SK-N-MC (cell line): ENCODE measurements at regions not wholly inside any gene's neighbourhood (a gene's known extent, or its start where the extent isn't known, plus 50 kb on each side); places are given as distances from the start of the nearest gene placed in this dataset.

Experiments
- EZH2 ChIP-seq: fragments of 200-600 bp; sonication (generic); IDR thresholded peaks from one replicate; pipeline ENCODE4 v1.6.1; 2017; ENCODE audit warnings: antibody characterized with exemption
- FOXP2 ChIP-seq: optimal IDR thresholded peaks from 2 replicates; pipeline ENCODE3; 2011; ENCODE audit warnings: mild to moderate bottlenecking, moderate library complexity; ENCODE audit not compliant: insufficient read depth; ENCODE audit errors: extremely low read length, control extremely low read depth
- POLR2AphosphoS5 ChIP-seq: IDR thresholded peaks from 2 replicates; pipeline ENCODE4 v1.6.1; 2012; ENCODE audit warnings: mild to moderate bottlenecking, low read depth, low read length, borderline replicate concordance

DNA sequence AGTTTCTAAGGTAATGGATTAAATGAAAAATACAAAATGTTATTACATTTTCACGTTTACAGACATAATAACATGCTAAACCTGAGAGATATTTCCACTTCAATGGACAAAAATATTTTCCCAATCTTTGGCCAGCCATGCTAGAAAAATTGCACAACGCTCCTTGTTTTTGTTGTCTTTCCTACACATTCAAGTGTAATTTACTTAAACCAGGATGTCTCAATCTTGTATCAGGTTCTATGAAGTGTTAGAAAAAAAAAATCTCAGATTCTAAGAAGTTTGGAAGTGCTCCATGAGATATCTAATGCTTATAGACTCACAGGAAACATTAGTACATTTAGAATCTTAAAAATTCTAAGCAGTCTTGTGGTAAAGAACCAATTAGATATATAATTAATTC lies 141.8 kb upstream of the SLC35G4 start:
- TF ChIP-seq POLR2AphosphoS5 (no peak), FOXP2 (no peak), EZH2 (no peak)
